Body of pancreas (tissue), 4 donors: ENCODE measurements at regions not wholly inside any gene's neighbourhood (a gene's known extent, or its start where the extent isn't known, plus 50 kb on each side); places are given as distances from the start of the nearest gene placed in this dataset.

Source experiments
- ATAC-seq: fragments of 150-250 bp; one replicate; pipeline ENCODE4 v1.9.1; 2016
- DNase-seq, 4 donors: peaks; one replicate each; pipeline ENCODE4 v3.0.0-alpha.2; 2019
- H3K27ac ChIP-seq, 4 donors: fragments of 200-600 bp; sonication (generic); 1 replicate in 3 of 4; 2 replicates in 1 of 4; pipeline versions ENCODE4 v1.5.1 to v1.6.1; 2016 to 2019; ENCODE audit warnings: mild to moderate bottlenecking in 1 of 4, mixed read lengths in 1 of 4, moderate library complexity in 1 of 4
- H3K27me3 ChIP-seq, 2 donors: fragments of 200-600 bp; sonication (generic); one replicate each; pipeline ENCODE4 v1.6.0; 2016; ENCODE audit warnings: mild to moderate bottlenecking in 1 of 2
- H3K36me3 ChIP-seq, 2 donors: fragments of 200-600 bp; sonication (generic); replicated peaks in 1 of 2; 2 replicates each; pipeline ENCODE4 v1.5.1; 2016; ENCODE audit warnings: low read depth in 2 of 2; ENCODE audit not compliant: insufficient read depth in 1 of 2
- H3K4me1 ChIP-seq: fragments of 200-600 bp; sonication (generic); one replicate; pipeline ENCODE4 v1.6.0; 2016
- H3K4me3 ChIP-seq, 2 donors: fragments of 200-600 bp; sonication (generic); 1 replicate in 1 of 2; 2 replicates in 1 of 2; pipeline ENCODE4 v1.5.1; 2016 to 2019
- H3K9me3 ChIP-seq, 3 donors: fragments of 200-600 bp; sonication (generic); 1 replicate in 2 of 3; 2 replicates in 1 of 3; pipeline ENCODE4 v1.5.1; 2016
- POLR2A ChIP-seq, 3 donors: fragments of 450-650 bp; IDR thresholded peaks; one replicate each; pipeline ENCODE4 v1.6.1; 2016; ENCODE audit warnings: antibody characterized with exemption in 3 of 3, mild to moderate bottlenecking in 2 of 3
- WGBS, 2 donors: methylation state at CpG; one replicate each; pipeline ENCODE4 v1.1.5; 2017; 5-methylcytosine and 5-hydroxymethylcytosine counted together
- intact Hi-C: fragments of 100-400 bp; cut with DNase I; formaldehyde crosslinking; loops from one replicate; pipeline ENCODE4 v1.15.1; 2023
- TF ChIP-seq, protein P1 (sequence below), 7 experiments: fragments of 450-650 bp in 4 of 7; fragments of 200-600 bp in 3 of 7; sonication (generic) in 3 of 7; IDR thresholded peaks; one replicate each; pipeline ENCODE4 v1.5.1; 2016 to 2019; ENCODE audit warnings: antibody characterized with exemption in 7 of 7

DNA sequence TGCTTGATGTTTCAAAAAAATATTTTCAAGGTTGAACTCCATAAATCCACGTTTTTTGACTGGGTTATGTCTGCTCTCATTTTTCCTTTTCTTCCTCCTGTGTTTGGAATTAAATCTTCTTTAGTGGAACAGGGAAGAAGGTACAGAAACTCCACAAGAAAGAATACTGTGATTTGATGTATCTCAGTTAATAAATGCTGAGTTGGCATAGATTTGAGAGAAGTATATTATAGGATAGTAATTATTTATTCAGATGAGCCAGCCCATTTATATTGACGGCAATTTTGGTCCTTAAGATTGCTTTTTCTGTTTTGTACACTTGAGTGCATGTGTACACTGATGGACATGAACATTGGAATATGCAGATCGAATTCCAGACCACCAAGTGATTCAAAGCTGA lies 481.4 kb downstream of the PSAT1 start:
- DNase-seq (no peak), ATAC-seq (no peak)
- H3K4me1 ChIP-seq = no peaks in the 10 kb centered on the region
- TF ChIP-seq, protein P1, sequence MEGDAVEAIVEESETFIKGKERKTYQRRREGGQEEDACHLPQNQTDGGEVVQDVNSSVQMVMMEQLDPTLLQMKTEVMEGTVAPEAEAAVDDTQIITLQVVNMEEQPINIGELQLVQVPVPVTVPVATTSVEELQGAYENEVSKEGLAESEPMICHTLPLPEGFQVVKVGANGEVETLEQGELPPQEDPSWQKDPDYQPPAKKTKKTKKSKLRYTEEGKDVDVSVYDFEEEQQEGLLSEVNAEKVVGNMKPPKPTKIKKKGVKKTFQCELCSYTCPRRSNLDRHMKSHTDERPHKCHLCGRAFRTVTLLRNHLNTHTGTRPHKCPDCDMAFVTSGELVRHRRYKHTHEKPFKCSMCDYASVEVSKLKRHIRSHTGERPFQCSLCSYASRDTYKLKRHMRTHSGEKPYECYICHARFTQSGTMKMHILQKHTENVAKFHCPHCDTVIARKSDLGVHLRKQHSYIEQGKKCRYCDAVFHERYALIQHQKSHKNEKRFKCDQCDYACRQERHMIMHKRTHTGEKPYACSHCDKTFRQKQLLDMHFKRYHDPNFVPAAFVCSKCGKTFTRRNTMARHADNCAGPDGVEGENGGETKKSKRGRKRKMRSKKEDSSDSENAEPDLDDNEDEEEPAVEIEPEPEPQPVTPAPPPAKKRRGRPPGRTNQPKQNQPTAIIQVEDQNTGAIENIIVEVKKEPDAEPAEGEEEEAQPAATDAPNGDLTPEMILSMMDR (IDR thresholded peaks at IDR 0.05) = no peak
- TF ChIP-seq POLR2A (IDR thresholded peaks at IDR 0.05) = no peak
- WGBS, 2 donors = 35 to 55% methylated on average over 3 of the region's 3 CpGs
- H3K9me3 ChIP-seq = no peaks in the 10 kb centered on the region
- no peak overlapping the region for H3K4me3 ChIP-seq
- intact Hi-C loops = no loop called here
- H3K27ac ChIP-seq = no peak overlapping the region
- H3K27me3 ChIP-seq = no peaks in the 10 kb centered on the region
- H3K36me3 ChIP-seq = no peaks in the 10 kb centered on the region

DNA sequence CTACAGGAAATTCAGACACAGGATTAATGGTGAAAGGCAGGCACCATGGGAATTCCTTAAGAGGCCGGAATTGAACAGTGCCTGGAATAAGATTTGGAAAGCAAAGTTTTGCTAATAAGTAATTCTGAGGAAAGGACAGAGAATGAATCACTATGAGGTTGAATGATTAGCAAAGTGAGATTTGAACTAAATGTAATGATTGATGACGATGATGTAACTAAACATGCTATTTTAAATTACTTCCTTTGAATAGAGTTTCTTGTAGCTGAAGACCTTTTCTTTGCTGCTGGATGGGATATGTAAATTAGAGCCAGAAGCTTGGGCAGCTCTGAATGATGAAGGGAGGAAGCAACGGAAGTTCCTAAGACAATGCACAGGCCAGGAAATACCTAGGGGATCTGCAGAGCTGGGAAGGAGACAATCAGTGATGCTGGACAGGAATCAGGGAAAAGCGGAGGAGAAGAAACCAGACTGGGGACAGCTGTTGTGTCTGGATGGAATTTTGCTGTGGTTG lies 482.0 kb downstream of the PSAT1 start:
- H3K4me3 ChIP-seq = no peak overlapping the region
- no peaks in the 10 kb centered on the region for H3K9me3 ChIP-seq
- no peaks in the 10 kb centered on the region for H3K4me1 ChIP-seq
- no peaks in the 10 kb centered on the region for H3K36me3 ChIP-seq
- no peaks in the 10 kb centered on the region for H3K27me3 ChIP-seq
- DNase-seq (no peak), ATAC-seq (no peak)
- no peak overlapping the region for H3K27ac ChIP-seq
- 55 to 57% methylated on average over 4 of the region's 4 CpGs for WGBS, 2 donors
- intact Hi-C loops = no loop called here
- TF ChIP-seq, protein P1 (IDR thresholded peaks at IDR 0.05) = no peak
- TF ChIP-seq POLR2A (IDR thresholded peaks at IDR 0.05) = no peak

DNA sequence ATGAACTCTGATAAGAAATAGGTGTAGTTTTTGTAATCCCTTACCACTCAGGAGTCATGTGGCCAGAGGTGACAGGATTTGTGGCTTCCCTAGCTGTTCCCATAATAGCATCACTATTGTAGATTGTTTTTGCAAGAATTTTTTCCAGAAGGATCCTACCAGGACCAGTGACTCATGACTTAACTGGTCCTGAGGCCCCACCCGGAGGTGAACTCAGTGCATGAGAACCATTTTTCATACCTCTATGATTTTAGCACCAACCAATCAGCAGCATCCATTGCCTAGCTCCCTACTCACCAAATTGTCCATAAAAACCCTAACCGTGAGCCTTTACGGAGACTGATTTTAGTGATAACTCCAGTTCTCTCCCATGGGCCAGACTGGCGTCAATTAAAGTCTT lies 484.8 kb downstream of the PSAT1 start:
- Histone ChIP-seq H3K36me3 (no peaks in the 10 kb centered on the region), H3K27ac (no peak overlapping the region), H3K9me3 (no peaks in the 10 kb centered on the region), H3K4me3 (no peak overlapping the region), H3K4me1 (no peaks in the 10 kb centered on the region), H3K27me3 (no peaks in the 10 kb centered on the region)
- TF ChIP-seq POLR2A (IDR thresholded peaks at IDR 0.05) = no peak
- TF ChIP-seq, protein P1 (IDR thresholded peaks at IDR 0.05) = no peak
- no peak for DNase-seq
- intact Hi-C loops = no loop called here
- no peak for ATAC-seq
- 87 to 89% methylated on average over 4 of the region's 4 CpGs for WGBS, 2 donors

DNA sequence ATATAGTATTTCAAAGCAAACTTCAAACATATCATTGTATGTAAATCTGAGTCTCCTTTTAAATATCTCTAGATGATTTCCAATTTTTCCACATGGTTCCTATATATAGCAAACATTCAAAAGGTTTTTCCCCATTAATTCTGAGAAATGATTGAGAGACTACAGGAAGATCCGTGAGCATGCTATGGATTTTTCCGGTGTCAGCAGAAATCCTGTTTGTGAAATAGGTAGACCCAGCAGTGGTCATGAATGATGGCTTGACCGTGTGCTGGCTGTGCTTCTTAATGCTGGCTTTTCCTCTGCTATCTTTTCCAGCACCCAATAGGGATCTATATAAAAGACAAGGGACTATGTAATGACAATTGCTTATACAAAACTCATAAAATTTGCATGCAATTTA lies 485.3 kb downstream of the PSAT1 start:
- ATAC-seq = no peak
- intact Hi-C loops = no loop called here
- 74 to 76% methylated on average over 3 of the region's 3 CpGs for WGBS, 2 donors

DNA sequence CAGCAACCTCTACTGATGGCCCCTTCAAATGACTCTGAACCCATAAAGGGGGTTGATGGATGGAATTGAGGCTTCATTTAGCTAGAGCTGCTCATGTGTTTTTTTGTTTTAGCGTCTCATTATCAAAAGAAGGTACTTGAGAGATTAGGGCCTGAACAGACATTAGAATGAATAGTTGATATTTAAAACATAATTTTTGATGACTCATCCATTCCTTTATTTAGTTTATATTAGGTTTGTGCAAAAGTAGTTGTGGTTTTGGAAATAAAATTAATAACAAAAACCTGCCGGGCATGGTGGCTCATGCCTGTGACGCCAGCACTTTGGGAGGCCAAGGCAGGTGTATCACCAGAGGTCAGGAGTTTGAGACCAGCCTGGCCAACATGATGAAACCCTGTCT lies 485.9 kb downstream of the PSAT1 start:
- no peak for TF ChIP-seq POLR2A (IDR thresholded peaks at IDR 0.05)
- TF ChIP-seq, protein P1 (IDR thresholded peaks at IDR 0.05) = no peak
- no peak overlapping the region for H3K27ac ChIP-seq
- 82 to 92% methylated on average over 3 of the region's 3 CpGs for WGBS, 2 donors
- ATAC-seq = no peak
- no peak overlapping the region for H3K4me3 ChIP-seq
- no peaks in the 10 kb centered on the region for H3K9me3 ChIP-seq
- DNase-seq = no peak
- no peaks in the 10 kb centered on the region for H3K36me3 ChIP-seq
- H3K4me1 ChIP-seq = no peaks in the 10 kb centered on the region
- intact Hi-C loops = no loop called here
- H3K27me3 ChIP-seq = no peaks in the 10 kb centered on the region

More for the DNA sequence above, 485.3 kb downstream of the PSAT1 start:
- Histone ChIP-seq H3K4me1 (no peaks in the 10 kb centered on the region), H3K9me3 (no peaks in the 10 kb centered on the region), H3K27ac (no peak overlapping the region), H3K36me3 (no peaks in the 10 kb centered on the region), H3K27me3 (no peaks in the 10 kb centered on the region), H3K4me3 (no peak overlapping the region)
- DNase-seq = no peak
- no peak for TF ChIP-seq POLR2A (IDR thresholded peaks at IDR 0.05)
- TF ChIP-seq, protein P1 (IDR thresholded peaks at IDR 0.05) = no peak
